ENCODE measurements at regions not wholly inside any gene's neighbourhood (a gene's known extent, or its start where the extent isn't known, plus 50 kb on each side); places are given as distances from the start of the nearest gene placed in this dataset.
"Not testable (repeated sequence)": the region's sequence is repeated elsewhere in the genome, so short reads cannot be mapped to it uniquely, and the experiment has no call there.

- no peak for FAIRE-seq
Measured at GRCh38 chr15:62849316-62850106, 193.0 kb upstream of the TPM1 start.

- FAIRE-seq, result no peak
Measured at GRCh38 chr15:62850318-62850717, 192.2 kb upstream of the TPM1 start.

GRCh38 chr15:62850791-62851291, 191.7 kb upstream of the TPM1 start:
- no peak for FAIRE-seq

GRCh38 chr15:62853114-62853840, 189.3 kb upstream of the TPM1 start:
- FAIRE-seq, result no peak

GRCh38 chr15:62853841-62854225, 188.7 kb upstream of the TPM1 start:
- FAIRE-seq, result no peak

GRCh38 chr15:62854420-62855084, 188.0 kb upstream of the TPM1 start:
- FAIRE-seq, result no peak

GRCh38 chr15:62855085-62855476, 187.5 kb upstream of the TPM1 start:
- FAIRE-seq, result no peak

- FAIRE-seq, result no peak
Measured at GRCh38 chr15:62856466-62857246, 185.9 kb upstream of the TPM1 start.

- no peak for FAIRE-seq
Measured at GRCh38 chr15:62857411-62857853, 185.1 kb upstream of the TPM1 start.

- no peak for FAIRE-seq
Measured at GRCh38 chr15:62858343-62858742, 184.2 kb upstream of the TPM1 start.

- FAIRE-seq, result no peak
Measured at GRCh38 chr15:62862717-62863116, 179.8 kb upstream of the TPM1 start.

- no peak for FAIRE-seq
Measured at GRCh38 chr15:62866366-62866765, 176.2 kb upstream of the TPM1 start.

GRCh38 chr15:62867844-62868243, 174.7 kb upstream of the TPM1 start:
- FAIRE-seq, result no peak

- FAIRE-seq, result no peak
Measured at GRCh38 chr15:62868507-62868906, 174.0 kb upstream of the TPM1 start.

GRCh38 chr15:62869116-62869515, 173.4 kb upstream of the TPM1 start:
- FAIRE-seq, result no peak

GRCh38 chr15:62870216-62870615, 172.3 kb upstream of the TPM1 start:
- FAIRE-seq, result no peak

- FAIRE-seq, result not testable (repeated sequence)
Measured at GRCh38 chr15:62870701-62871100, 171.8 kb upstream of the TPM1 start.

- no peak for FAIRE-seq
Measured at GRCh38 chr15:62873203-62873602, 169.3 kb upstream of the TPM1 start.

- no peak for FAIRE-seq
Measured at GRCh38 chr15:62874064-62874463, 168.5 kb upstream of the TPM1 start.

GRCh38 chr15:62874959-62875625, 167.5 kb upstream of the TPM1 start:
- no peak for FAIRE-seq

GRCh38 chr15:62875626-62876021, 166.9 kb upstream of the TPM1 start:
- no peak for FAIRE-seq

- FAIRE-seq, result no peak
Measured at GRCh38 chr15:62877276-62877857, 165.2 kb upstream of the TPM1 start.
